K562 (cell line): ENCODE measurements at regions not wholly inside any gene's neighbourhood (a gene's known extent, or its start where the extent isn't known, plus 50 kb on each side); places are given as distances from the start of the nearest gene placed in this dataset.
A peak's percentile ranks its signal among the peaks of the same experiment; 100 is the strongest.

Experiments used
- ATAC-seq: fragments of 200-7000 bp; cut with Tn5 transposase; 3 replicates; pipeline ENCODE4 v1.9.1; 2020; ENCODE audit warnings: moderate library complexity
- BruUV-seq: library from RNA; stranded (reverse); fragments of 400-500 nt; replicated peaks from 2 replicates; lab custom pipeline; 2021; lab: Mats Ljungman, UMichigan
- CTCF ChIA-PET: fragments of 300-600 bp; formaldehyde crosslinking; extraction: SDS; loops from one replicate; lab custom pipeline; 2021; ENCODE audit warnings: low intra/inter-chr PET ratio; lab: Yijun Ruan, JAX
- POLR2A ChIA-PET: fragments of 300-600, 350-650 bp; sonication (Branson Sonifier 250); formaldehyde crosslinking; extraction: SDS; loops from one replicate; lab custom pipeline; 2021; ENCODE audit warnings: antibody characterized with exemption, inconsistent platforms; lab: Yijun Ruan, JAX
- DNase-seq, 4 experiments: peaks; one replicate each; pipeline versions ENCODE4 v3.0.0 to v3.0.0-alpha.2; 2011 to 2018; ENCODE audit warnings: low spot score in 3 of 4, mixed read lengths in 3 of 4; ENCODE audit errors: extremely low read depth in 1 of 4
- FAIRE-seq: peaks from 2 replicates; lab custom pipeline; 2011; peaks lifted over from hg19 to GRCh38; lab: Jason Lieb, UNC
- H2AFZ ChIP-seq: 2 replicates; pipeline ENCODE4 v1.6.0; 2011; ENCODE audit warnings: low read depth, low read length, control low read depth, inconsistent platforms
- H3K27ac ChIP-seq: fragments of 200-600 bp; 3 replicates; pipeline ENCODE4 v1.8.0; 2011; ENCODE audit warnings: low read depth, mild to moderate bottlenecking, control low read depth, inconsistent platforms, low read length, moderate library complexity, mixed read lengths; ENCODE audit errors: extremely low read depth
- H3K27me3 ChIP-seq, 2 experiments: fragments of 300-600 bp in 1 of 2; 2 replicates in 1 of 2; 3 replicates in 1 of 2; pipeline versions ENCODE4 v1.6.0 to v1.8.0; 2011; ENCODE audit warnings: inconsistent platforms in 2 of 2, low read length in 2 of 2, mild to moderate bottlenecking in 1 of 2, mixed read lengths in 1 of 2, moderate library complexity in 1 of 2; ENCODE audit not compliant: control insufficient read depth in 2 of 2, insufficient read depth in 2 of 2
- H3K36me3 ChIP-seq: fragments of 300-600 bp; 3 replicates; pipeline ENCODE4 v1.8.0; 2011; ENCODE audit warnings: mild to moderate bottlenecking, low read length, inconsistent platforms; ENCODE audit not compliant: control insufficient read depth, insufficient read depth
- H3K4me1 ChIP-seq, 2 experiments: fragments of 200-600 bp in 1 of 2; replicated peaks in 1 of 2; 2 replicates in 1 of 2; 3 replicates in 1 of 2; pipeline versions ENCODE4 v1.5.1 to v1.8.0; 2011; ENCODE audit warnings: inconsistent platforms in 2 of 2, low read length in 2 of 2, mild to moderate bottlenecking in 1 of 2, mixed read lengths in 1 of 2, moderate library complexity in 1 of 2; ENCODE audit not compliant: control insufficient read depth in 2 of 2, insufficient read depth in 2 of 2
- H3K4me2 ChIP-seq: 2 replicates; pipeline ENCODE4 v1.6.1; 2011; ENCODE audit warnings: low read length, control low read depth, inconsistent platforms, mixed read lengths; ENCODE audit not compliant: insufficient read depth
- H3K4me3 ChIP-seq: fragments of 200-600 bp; sonication (generic), shearing (Covaris generic); 2 replicates; pipeline ENCODE4 v1.5.1; 2016; ENCODE audit warnings: control low read depth, inconsistent platforms
- H3K79me2 ChIP-seq: fragments of 200-600 bp; 3 replicates; pipeline ENCODE4 v1.8.0; 2011; ENCODE audit warnings: low read length, inconsistent platforms; ENCODE audit not compliant: control insufficient read depth, insufficient read depth
- H3K9ac ChIP-seq, 2 experiments: 2 replicates each; pipeline versions ENCODE4 v1.6.0 to v1.6.1; 2011; ENCODE audit warnings: low read depth in 2 of 2, low read length in 2 of 2, control low read depth in 1 of 2, inconsistent platforms in 1 of 2, mild to moderate bottlenecking in 1 of 2, mixed read lengths in 1 of 2; ENCODE audit not compliant: insufficient read depth in 1 of 2
- H3K9me1 ChIP-seq: one replicate; pipeline ENCODE4 v1.6.0; 2011; ENCODE audit warnings: inconsistent platforms, mild to moderate bottlenecking, low read length, moderate library complexity; ENCODE audit not compliant: control insufficient read depth, insufficient read depth
- H3K9me3 ChIP-seq: replicated peaks from 2 replicates; pipeline ENCODE4 v1.5.1; 2011; ENCODE audit warnings: low read depth, low read length, inconsistent platforms; ENCODE audit not compliant: control insufficient read depth, insufficient read depth
- H4K20me1 ChIP-seq: replicated peaks from 2 replicates; pipeline ENCODE4 v1.6.1; 2011; ENCODE audit warnings: low read length, inconsistent platforms, mixed read lengths; ENCODE audit not compliant: control insufficient read depth, insufficient read depth
- CBX5 ChIP-seq: IDR thresholded peaks from 2 replicates; pipeline ENCODE4 v1.6.1; 2014; ENCODE audit warnings: low read depth, borderline replicate concordance
- CC2D1A ChIP-seq: fragments of 450-650 bp; IDR thresholded peaks from 2 replicates; pipeline ENCODE4 v1.6.1; 2017; ENCODE audit warnings: mild to moderate bottlenecking
- GTF2F1 ChIP-seq: IDR thresholded peaks from 2 replicates; pipeline ENCODE4 v1.6.1; 2011; ENCODE audit warnings: low read depth, low read length, improper control_type of control experiment
- PHF21A ChIP-seq: fragments of 450-650 bp; IDR thresholded peaks from 2 replicates; pipeline ENCODE4 v1.6.1; 2017; ENCODE audit warnings: low read depth, borderline replicate concordance
- ZC3H4 ChIP-seq: sonication (generic); formaldehyde crosslinking; IDR thresholded peaks from 2 replicates; pipeline ENCODE4 v1.9.0; 2021; ENCODE audit warnings: missing genetic modification reagents, borderline replicate concordance
- ZNF212 ChIP-seq: fragments of 450-650 bp; formaldehyde crosslinking; IDR thresholded peaks from 2 replicates; pipeline ENCODE4 v1.4.0; 2020; ENCODE audit warnings: mild to moderate bottlenecking
- ZNF76 ChIP-seq: fragments of 250-450 bp; sonication (Bioruptor Pico); IDR thresholded peaks from 2 replicates; pipeline ENCODE4 v1.4.0; 2020; ENCODE audit warnings: mild to moderate bottlenecking, moderate library complexity, borderline replicate concordance
- WGBS: fragments of 100-300 bp; shearing (Covaris generic); methylation state at CpG from one replicate; pipeline ENCODE4 v1.1.6; 2016; ENCODE audit warnings: low coverage, mixed read lengths; ENCODE audit not compliant: insufficient coverage; ENCODE audit errors: missing lambda C conversion rate; 5-methylcytosine and 5-hydroxymethylcytosine counted together
- in situ Hi-C: fragments of 300-500 bp; cut with MboI; formaldehyde crosslinking; loops from 4 replicates; pipeline ENCODE4 v1.15.0; 2018; ENCODE audit warnings: inconsistent platforms, mixed read lengths
- intact Hi-C: fragments of 100-400 bp; cut with micrococcal nuclease; formaldehyde crosslinking; loops from 2 replicates; pipeline ENCODE4 v1.14.2; 2022
- TF ChIP-seq, protein P1 (sequence below): sonication (generic); IDR thresholded peaks from 2 replicates; pipeline ENCODE4 v1.6.1; 2016
- TF ChIP-seq, protein P2 (sequence below): fragments of 450-650 bp; IDR thresholded peaks from 2 replicates; pipeline ENCODE4 v1.6.1; 2017; ENCODE audit warnings: antibody characterized with exemption
- TF ChIP-seq, protein P3 (sequence below): fragments of 450-650 bp; formaldehyde crosslinking; IDR thresholded peaks from 2 replicates; pipeline ENCODE4 v1.4.0; 2020; ENCODE audit warnings: mild to moderate bottlenecking, mixed read lengths

DNA sequence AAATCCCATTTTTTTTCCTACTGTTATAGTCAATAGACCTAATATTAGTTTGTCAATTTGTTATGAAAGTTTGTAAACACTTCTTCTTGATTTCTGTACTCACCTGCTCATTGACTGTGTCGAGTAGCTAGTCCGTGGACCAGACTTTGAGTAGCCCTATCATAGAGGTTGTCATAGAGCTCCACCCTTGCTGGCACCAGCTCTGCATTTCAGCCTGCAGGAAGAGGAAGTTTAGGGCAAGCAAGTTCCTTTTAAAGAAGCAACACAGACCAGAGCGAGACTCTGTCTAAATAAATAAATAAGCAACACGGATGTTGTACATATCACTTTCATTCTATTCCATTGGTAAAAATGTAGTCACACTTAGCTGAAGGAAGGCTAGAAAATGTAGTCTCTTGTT lies 74.0 kb downstream of the MCFD2 start:
- Histone ChIP-seq H3K79me2 (no peaks in the 10 kb centered on the region), H2AFZ (peak overlapping the region; percentile 67; the same call in 1 of the 2 replicates), H3K9me3 (no peaks in the 10 kb centered on the region), H3K4me1 (peaks cover 0 to 2% of the 10 kb centered on the region in 2 experiments; a peak in 1 of 5 replicates), H3K27ac (no peak overlapping the region), H4K20me1 (no peaks in the 10 kb centered on the region), H3K9ac (no peak overlapping the region), H3K4me2 (no peak overlapping the region), H3K9me1 (no peaks in the 10 kb centered on the region), H3K4me3 (no peak overlapping the region), H3K36me3 (no peaks in the 10 kb centered on the region), H3K27me3 (no peaks in the 10 kb centered on the region; a peak in 1 of 5 replicates)
- in situ Hi-C loops, result no loop called here
- no TSS peak for BruUV-seq
- ATAC-seq (no peak), FAIRE-seq (no peak), DNase-seq (no peak)
- intact Hi-C loops, result no loop called here
- TF ChIP-seq PHF21A (no peak), ZC3H4 (no peak), CC2D1A (no peak), ZNF76 (CRISPR knock-in tag) (no peak), ZNF212 (CRISPR knock-in tag) (no peak), CBX5 (no peak), GTF2F1 (no peak)
- TF ChIP-seq, protein P1, sequence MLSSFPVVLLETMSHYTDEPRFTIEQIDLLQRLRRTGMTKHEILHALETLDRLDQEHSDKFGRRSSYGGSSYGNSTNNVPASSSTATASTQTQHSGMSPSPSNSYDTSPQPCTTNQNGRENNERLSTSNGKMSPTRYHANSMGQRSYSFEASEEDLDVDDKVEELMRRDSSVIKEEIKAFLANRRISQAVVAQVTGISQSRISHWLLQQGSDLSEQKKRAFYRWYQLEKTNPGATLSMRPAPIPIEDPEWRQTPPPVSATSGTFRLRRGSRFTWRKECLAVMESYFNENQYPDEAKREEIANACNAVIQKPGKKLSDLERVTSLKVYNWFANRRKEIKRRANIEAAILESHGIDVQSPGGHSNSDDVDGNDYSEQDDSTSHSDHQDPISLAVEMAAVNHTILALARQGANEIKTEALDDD, result no peak
- TF ChIP-seq, protein P2, sequence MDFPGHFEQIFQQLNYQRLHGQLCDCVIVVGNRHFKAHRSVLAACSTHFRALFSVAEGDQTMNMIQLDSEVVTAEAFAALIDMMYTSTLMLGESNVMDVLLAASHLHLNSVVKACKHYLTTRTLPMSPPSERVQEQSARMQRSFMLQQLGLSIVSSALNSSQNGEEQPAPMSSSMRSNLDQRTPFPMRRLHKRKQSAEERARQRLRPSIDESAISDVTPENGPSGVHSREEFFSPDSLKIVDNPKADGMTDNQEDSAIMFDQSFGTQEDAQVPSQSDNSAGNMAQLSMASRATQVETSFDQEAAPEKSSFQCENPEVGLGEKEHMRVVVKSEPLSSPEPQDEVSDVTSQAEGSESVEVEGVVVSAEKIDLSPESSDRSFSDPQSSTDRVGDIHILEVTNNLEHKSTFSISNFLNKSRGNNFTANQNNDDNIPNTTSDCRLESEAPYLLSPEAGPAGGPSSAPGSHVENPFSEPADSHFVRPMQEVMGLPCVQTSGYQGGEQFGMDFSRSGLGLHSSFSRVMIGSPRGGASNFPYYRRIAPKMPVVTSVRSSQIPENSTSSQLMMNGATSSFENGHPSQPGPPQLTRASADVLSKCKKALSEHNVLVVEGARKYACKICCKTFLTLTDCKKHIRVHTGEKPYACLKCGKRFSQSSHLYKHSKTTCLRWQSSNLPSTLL, result no peak
- TF ChIP-seq, protein P3, sequence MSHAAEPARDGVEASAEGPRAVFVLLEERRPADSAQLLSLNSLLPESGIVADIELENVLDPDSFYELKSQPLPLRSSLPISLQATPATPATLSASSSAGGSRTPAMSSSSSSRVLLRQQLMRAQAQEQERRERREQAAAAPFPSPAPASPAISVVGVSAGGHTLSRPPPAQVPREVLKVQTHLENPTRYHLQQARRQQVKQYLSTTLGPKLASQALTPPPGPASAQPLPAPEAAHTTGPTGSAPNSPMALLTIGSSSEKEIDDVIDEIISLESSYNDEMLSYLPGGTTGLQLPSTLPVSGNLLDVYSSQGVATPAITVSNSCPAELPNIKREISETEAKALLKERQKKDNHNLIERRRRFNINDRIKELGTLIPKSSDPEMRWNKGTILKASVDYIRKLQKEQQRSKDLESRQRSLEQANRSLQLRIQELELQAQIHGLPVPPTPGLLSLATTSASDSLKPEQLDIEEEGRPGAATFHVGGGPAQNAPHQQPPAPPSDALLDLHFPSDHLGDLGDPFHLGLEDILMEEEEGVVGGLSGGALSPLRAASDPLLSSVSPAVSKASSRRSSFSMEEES, result no peak
- ChIA-PET CTCF (no interaction called here), POLR2A (interaction anchor here (0.6 to 2.2 kb wide), 4 partner anchors 11 to 344 kb away, joined by 3 to 6 read pairs (median 4); no protein-coding TSS in a partner anchor)
- 29% methylated on average over 4 of the region's 4 CpGs for WGBS
